ENCODE measurements at regions not wholly inside any gene's neighbourhood (a gene's known extent, or its start where the extent isn't known, plus 50 kb on each side); places are given as distances from the start of the nearest gene placed in this dataset.

GRCh38 chr10:130958003-130958402 lies 353.5 kb downstream of the TCERG1L start:
- TF ChIP-seq EP300 (IDR thresholded peaks at IDR 0.05) (no peak), POLR2A (IDR thresholded peaks at IDR 0.05; ENCODE audit: low read length) (no peak), HOXB13 (CRISPR knock-in tag; IDR thresholded peaks at IDR 0.05; ENCODE audit: low read depth) (no peak), CEBPB (IDR thresholded peaks at IDR 0.05) (no peak), ELK1 (IDR thresholded peaks at IDR 0.05; ENCODE audit: low read depth, low read length) (no peak), CTCF (IDR thresholded peaks at IDR 0.05) (no peak), POLR2AphosphoS2 (conservative IDR thresholded peaks at IDR 0.05; ENCODE audit: low read length) (no peak), GATA3 (IDR thresholded peaks at IDR 0.05; ENCODE audit: borderline replicate concordance) (no peak), MAZ (IDR thresholded peaks at IDR 0.05; ENCODE audit: borderline replicate concordance, low read depth, low read length) (no peak), SMC3 (IDR thresholded peaks at IDR 0.05) (no peak), HES2 (IDR thresholded peaks at IDR 0.05) (no peak), RAD21 (conservative IDR thresholded peaks at IDR 0.05 in 1 of 2, IDR thresholded peaks at IDR 0.05 in 1 of 2) (no peak), PHF8 (IDR thresholded peaks at IDR 0.05; ENCODE audit: borderline replicate concordance, low read depth) (no peak)

All from A549 (cell line).